Spinal cord (tissue), 9 donors: ENCODE measurements at regions not wholly inside any gene's neighbourhood (a gene's known extent, or its start where the extent isn't known, plus 50 kb on each side); places are given as distances from the start of the nearest gene placed in this dataset.

ENCODE experiments used
- DNase-seq, 6 donors: peaks; one replicate each; pipeline versions ENCODE4 v3.0.0 to v3.0.0-alpha.2; 2013 to 2015; ENCODE audit warnings: low spot score in 6 of 6, low read depth in 4 of 6
- H3K27ac ChIP-seq: one replicate; pipeline ENCODE4 v1.5.1; 2013; ENCODE audit warnings: low read depth, low read length, control low read depth
- H3K27me3 ChIP-seq: one replicate; pipeline ENCODE4 v1.6.1; 2013; ENCODE audit warnings: low read length; ENCODE audit not compliant: control insufficient read depth, insufficient read depth
- H3K36me3 ChIP-seq: one replicate; pipeline ENCODE4 v1.6.1; 2013; ENCODE audit warnings: low read length; ENCODE audit not compliant: control insufficient read depth, insufficient read depth
- H3K4me1 ChIP-seq: one replicate; pipeline ENCODE4 v1.6.1; 2013; ENCODE audit warnings: low read length; ENCODE audit not compliant: control insufficient read depth, insufficient read depth
- H3K4me3 ChIP-seq: one replicate; pipeline ENCODE4 v1.5.1; 2013; ENCODE audit warnings: low read depth, low read length, control low read depth
- H3K9me3 ChIP-seq: one replicate; pipeline ENCODE4 v1.6.1; 2013; ENCODE audit warnings: low read length; ENCODE audit not compliant: control insufficient read depth, insufficient read depth
- WGBS: methylation state at CpG from one replicate; pipeline ENCODE4 v1.1.5; 2013; ENCODE audit warnings: missing lambda C conversion rate; ENCODE audit not compliant: insufficient coverage; 5-methylcytosine and 5-hydroxymethylcytosine counted together
- donor health status: healthy.

GRCh38 chrX:122087341-122087740 is 1039.9 kb downstream of the GLUD2 start:
- WGBS, result no CpG with 5 or more reads among the region's 1 CpG
- Histone ChIP-seq H3K4me3 (no peak overlapping the region), H3K4me1 (no peaks in the 10 kb centered on the region), H3K27me3 (no peaks in the 10 kb centered on the region), H3K9me3 (no peaks in the 10 kb centered on the region), H3K36me3 (no peaks in the 10 kb centered on the region), H3K27ac (no peak overlapping the region)
- DNase-seq, result peak in 5 of 6 donors; percentile 1 to 55 (median 7)

- DNase-seq, result no peak
- H3K27ac ChIP-seq, result no peak overlapping the region
- H3K9me3 ChIP-seq, result no peaks in the 10 kb centered on the region
- no peak overlapping the region for H3K4me3 ChIP-seq
- no peaks in the 10 kb centered on the region for H3K4me1 ChIP-seq
- H3K27me3 ChIP-seq, result no peaks in the 10 kb centered on the region
- H3K36me3 ChIP-seq, result no peaks in the 10 kb centered on the region
Observed at GRCh38 chrX:122091571-122091970, 1044.2 kb downstream of the GLUD2 start.

GRCh38 chrX:122092360-122092759 is 1045.0 kb downstream of the GLUD2 start:
- Histone ChIP-seq H3K27ac (no peak overlapping the region), H3K9me3 (no peaks in the 10 kb centered on the region), H3K4me3 (no peak overlapping the region), H3K4me1 (no peaks in the 10 kb centered on the region), H3K27me3 (no peaks in the 10 kb centered on the region), H3K36me3 (no peaks in the 10 kb centered on the region)
- no CpG with 5 or more reads among the region's 3 CpGs for WGBS
- no peak for DNase-seq

GRCh38 chrX:122092978-122093377 is 1045.6 kb downstream of the GLUD2 start:
- no peak overlapping the region for H3K27ac ChIP-seq
- peaks cover 2% of the 10 kb centered on the region for H3K9me3 ChIP-seq
- no peak for DNase-seq
- no peak overlapping the region for H3K4me3 ChIP-seq
- H3K27me3 ChIP-seq, result no peaks in the 10 kb centered on the region
- no peaks in the 10 kb centered on the region for H3K4me1 ChIP-seq
- WGBS, result no CpG with 5 or more reads among the region's 2 CpGs
- no peaks in the 10 kb centered on the region for H3K36me3 ChIP-seq

GRCh38 chrX:122094611-122095010 is 1047.2 kb downstream of the GLUD2 start:
- no peak for DNase-seq
- Histone ChIP-seq H3K4me1 (no peaks in the 10 kb centered on the region), H3K27ac (no peak overlapping the region), H3K9me3 (peaks cover 2% of the 10 kb centered on the region), H3K36me3 (no peaks in the 10 kb centered on the region), H3K4me3 (no peak overlapping the region), H3K27me3 (no peaks in the 10 kb centered on the region)

- Histone ChIP-seq H3K27ac (no peak overlapping the region), H3K36me3 (no peaks in the 10 kb centered on the region), H3K27me3 (no peaks in the 10 kb centered on the region), H3K9me3 (no peaks in the 10 kb centered on the region), H3K4me3 (no peak overlapping the region), H3K4me1 (peaks cover 3% of the 10 kb centered on the region)
- DNase-seq, result no peak
- WGBS, result 61% methylated on average over 3 of the region's 3 CpGs
Observed at GRCh38 chrX:122113376-122113775, 1066.0 kb downstream of the GLUD2 start.

GRCh38 chrX:122113896-122114295 is 1066.5 kb downstream of the GLUD2 start:
- Histone ChIP-seq H3K4me3 (no peak overlapping the region), H3K4me1 (peaks cover 3% of the 10 kb centered on the region), H3K27ac (no peak overlapping the region), H3K9me3 (no peaks in the 10 kb centered on the region), H3K36me3 (no peaks in the 10 kb centered on the region), H3K27me3 (no peaks in the 10 kb centered on the region)
- DNase-seq, result no peak
- WGBS, result 83% methylated on average over 3 of the region's 4 CpGs

- Histone ChIP-seq H3K27me3 (no peaks in the 10 kb centered on the region), H3K36me3 (no peaks in the 10 kb centered on the region), H3K4me3 (no peak overlapping the region), H3K9me3 (no peaks in the 10 kb centered on the region), H3K4me1 (peaks cover 3% of the 10 kb centered on the region), H3K27ac (no peak overlapping the region)
- DNase-seq, result no peak
- WGBS, result 58% methylated on average over 6 of the region's 6 CpGs
Observed at GRCh38 chrX:122115604-122116003, 1068.2 kb downstream of the GLUD2 start.

GRCh38 chrX:122119361-122119760 is 1064.7 kb upstream of the GRIA3 start:
- H3K9me3 ChIP-seq, result no peaks in the 10 kb centered on the region
- peak in 3 of 6 donors; percentile 8 to 14 (median 9) for DNase-seq

GRCh38 chrX:122122274-122122673 is 1061.8 kb upstream of the GRIA3 start:
- WGBS, result no CpG with 5 or more reads among the region's 2 CpGs
- no peaks in the 10 kb centered on the region for H3K36me3 ChIP-seq
- H3K27ac ChIP-seq, result no peak overlapping the region
- no peak for DNase-seq
- no peaks in the 10 kb centered on the region for H3K27me3 ChIP-seq
- H3K9me3 ChIP-seq, result no peaks in the 10 kb centered on the region
- H3K4me1 ChIP-seq, result no peaks in the 10 kb centered on the region
- no peak overlapping the region for H3K4me3 ChIP-seq

More at GRCh38 chrX:122119361-122119760, 1064.7 kb upstream of the GRIA3 start:
- H3K27ac ChIP-seq, result no peak overlapping the region
- H3K4me3 ChIP-seq, result no peak overlapping the region
- H3K4me1 ChIP-seq, result no peaks in the 10 kb centered on the region
- no peaks in the 10 kb centered on the region for H3K36me3 ChIP-seq
- no peaks in the 10 kb centered on the region for H3K27me3 ChIP-seq
